ENCODE measurements at regions not wholly inside any gene's neighbourhood (a gene's known extent, or its start where the extent isn't known, plus 50 kb on each side); places are given as distances from the start of the nearest gene placed in this dataset.

DNA sequence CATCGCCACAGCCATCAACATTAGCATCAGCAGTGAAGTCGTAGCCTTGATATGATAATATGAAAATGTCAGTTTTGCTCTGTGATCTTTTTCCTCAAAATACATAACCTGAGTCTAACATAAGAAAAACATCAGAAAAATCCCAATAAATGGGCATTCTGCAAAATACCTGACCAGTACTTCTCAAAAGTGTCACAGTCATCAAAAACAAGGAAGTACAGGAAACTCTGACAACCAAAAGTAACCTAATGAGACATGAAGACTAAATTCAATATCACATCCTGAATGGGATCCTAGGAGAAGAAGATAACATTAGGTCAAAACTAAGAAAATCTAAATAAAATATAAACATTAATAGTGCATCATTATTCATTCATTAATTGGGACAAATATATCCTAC lies 1731.0 kb downstream of the SUCLG1 start:
- in situ Hi-C loops (cut with MboI; ENCODE audit: low pct_unique_long_range_greater_than_20kb, low sequenced_read_pairs, unreplicated experiment): no loop called here
- no peak for DNase-seq (ENCODE audit: low spot score)
- TF ChIP-seq, protein P1, sequence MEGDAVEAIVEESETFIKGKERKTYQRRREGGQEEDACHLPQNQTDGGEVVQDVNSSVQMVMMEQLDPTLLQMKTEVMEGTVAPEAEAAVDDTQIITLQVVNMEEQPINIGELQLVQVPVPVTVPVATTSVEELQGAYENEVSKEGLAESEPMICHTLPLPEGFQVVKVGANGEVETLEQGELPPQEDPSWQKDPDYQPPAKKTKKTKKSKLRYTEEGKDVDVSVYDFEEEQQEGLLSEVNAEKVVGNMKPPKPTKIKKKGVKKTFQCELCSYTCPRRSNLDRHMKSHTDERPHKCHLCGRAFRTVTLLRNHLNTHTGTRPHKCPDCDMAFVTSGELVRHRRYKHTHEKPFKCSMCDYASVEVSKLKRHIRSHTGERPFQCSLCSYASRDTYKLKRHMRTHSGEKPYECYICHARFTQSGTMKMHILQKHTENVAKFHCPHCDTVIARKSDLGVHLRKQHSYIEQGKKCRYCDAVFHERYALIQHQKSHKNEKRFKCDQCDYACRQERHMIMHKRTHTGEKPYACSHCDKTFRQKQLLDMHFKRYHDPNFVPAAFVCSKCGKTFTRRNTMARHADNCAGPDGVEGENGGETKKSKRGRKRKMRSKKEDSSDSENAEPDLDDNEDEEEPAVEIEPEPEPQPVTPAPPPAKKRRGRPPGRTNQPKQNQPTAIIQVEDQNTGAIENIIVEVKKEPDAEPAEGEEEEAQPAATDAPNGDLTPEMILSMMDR (IDR thresholded peaks at IDR 0.05; ENCODE audit: extremely low read depth, insufficient read depth, missing control alignments): no peak

DNA sequence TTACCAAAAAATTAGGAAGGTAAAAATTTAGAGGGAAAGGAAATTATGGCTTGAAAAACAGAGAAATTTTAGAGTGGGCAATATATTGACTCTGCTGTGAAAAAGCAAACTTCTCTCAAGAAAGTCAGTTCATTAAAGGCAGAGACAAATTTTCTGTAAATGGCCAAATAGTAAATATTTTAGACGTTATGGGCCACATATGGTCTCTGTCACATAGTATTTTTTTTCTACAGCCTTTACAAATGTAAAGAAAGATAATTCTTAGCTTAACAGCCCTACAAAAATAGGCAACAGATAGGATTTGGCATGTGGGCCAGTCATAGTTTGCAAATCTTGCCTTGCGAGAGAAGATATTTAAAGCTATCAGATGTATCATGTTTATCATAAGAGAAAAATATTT lies 1750.4 kb downstream of the SUCLG1 start:
- in situ Hi-C loops (cut with MboI; ENCODE audit: low pct_unique_long_range_greater_than_20kb, low sequenced_read_pairs, unreplicated experiment): no loop called here
- DNase-seq (ENCODE audit: low spot score): no peak
- TF ChIP-seq, protein P1 (IDR thresholded peaks at IDR 0.05; ENCODE audit: extremely low read depth, insufficient read depth, missing control alignments): no peak

DNA sequence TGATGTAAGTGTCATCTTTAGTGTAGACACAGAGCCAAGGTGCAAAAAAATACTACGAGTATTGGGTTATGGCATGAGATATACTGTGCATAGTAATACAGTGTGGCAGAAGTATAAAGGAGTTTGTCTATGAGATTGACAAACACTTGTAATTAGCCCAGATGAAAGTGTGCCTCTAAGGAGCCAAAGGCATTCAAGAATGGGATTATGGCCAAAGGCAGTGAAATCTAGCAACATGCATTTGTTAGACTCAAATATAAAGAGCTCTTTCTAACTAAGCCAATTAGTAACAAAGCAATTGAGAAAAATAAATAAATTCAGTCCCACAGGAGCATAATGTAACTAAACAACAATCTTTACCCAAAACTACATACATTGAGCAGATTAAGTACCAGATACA lies 1761.8 kb downstream of the SUCLG1 start:
- in situ Hi-C loops (cut with MboI; ENCODE audit: low pct_unique_long_range_greater_than_20kb, low sequenced_read_pairs, unreplicated experiment): no loop called here
- TF ChIP-seq, protein P1 (IDR thresholded peaks at IDR 0.05; ENCODE audit: extremely low read depth, insufficient read depth, missing control alignments): no peak
- no peak for DNase-seq (ENCODE audit: low spot score)

DNA sequence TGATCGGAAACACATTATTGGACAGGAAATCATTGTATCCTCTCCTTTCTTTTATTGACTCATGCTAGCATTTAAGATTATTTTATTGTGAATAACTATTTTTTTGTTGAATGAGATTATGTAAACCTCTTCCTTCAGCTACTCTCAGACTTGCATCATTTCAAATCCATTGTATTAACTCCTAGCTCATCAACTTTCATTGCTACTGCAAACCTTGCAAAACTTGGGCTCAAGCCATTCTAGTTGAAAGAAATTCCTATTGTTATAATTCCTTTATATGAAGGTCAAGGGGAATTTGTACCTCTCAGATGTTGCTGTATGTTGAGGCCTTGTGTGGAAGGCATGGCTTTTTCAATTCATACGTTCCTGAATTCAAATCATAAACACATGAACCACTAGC lies 1764.6 kb downstream of the SUCLG1 start:
- no peak for DNase-seq (ENCODE audit: low spot score)
- in situ Hi-C loops (cut with MboI; ENCODE audit: low pct_unique_long_range_greater_than_20kb, low sequenced_read_pairs, unreplicated experiment): no loop called here
- TF ChIP-seq, protein P1 (IDR thresholded peaks at IDR 0.05; ENCODE audit: extremely low read depth, insufficient read depth, missing control alignments): no peak

DNA sequence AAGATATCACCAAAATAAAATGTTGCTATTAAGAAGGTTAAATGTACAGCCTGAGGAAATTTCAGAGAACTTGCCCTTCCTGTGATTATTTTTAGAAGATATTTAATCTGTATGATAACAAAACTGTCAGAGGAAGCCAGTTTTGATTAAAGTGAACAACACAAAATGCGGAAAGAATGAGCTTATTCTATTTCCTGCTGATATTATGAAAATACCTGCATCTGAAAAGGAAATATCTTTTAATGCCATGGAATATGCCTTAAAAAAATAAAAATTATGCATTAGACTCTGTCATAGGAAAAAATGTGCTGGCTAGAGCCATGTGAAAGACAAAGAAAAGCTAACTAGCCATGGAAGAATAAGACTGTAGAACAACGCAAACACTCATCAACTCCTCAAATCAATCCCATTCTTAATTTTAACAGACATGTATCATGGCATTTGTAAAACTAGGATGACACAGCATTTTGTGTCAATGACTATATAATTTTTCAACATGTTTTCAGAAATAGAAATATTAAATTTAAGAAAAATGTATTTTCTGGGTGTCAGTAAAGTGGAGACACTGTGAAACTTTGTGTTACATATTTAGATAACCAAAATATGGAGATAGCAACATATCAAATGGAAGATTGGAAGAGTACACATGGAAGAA lies 1768.2 kb downstream of the SUCLG1 start:
- TF ChIP-seq, protein P1 (IDR thresholded peaks at IDR 0.05; ENCODE audit: extremely low read depth, insufficient read depth, missing control alignments): no peak
- in situ Hi-C loops (cut with MboI; ENCODE audit: low pct_unique_long_range_greater_than_20kb, low sequenced_read_pairs, unreplicated experiment): no loop called here
- no peak for DNase-seq (ENCODE audit: low spot score)

DNA sequence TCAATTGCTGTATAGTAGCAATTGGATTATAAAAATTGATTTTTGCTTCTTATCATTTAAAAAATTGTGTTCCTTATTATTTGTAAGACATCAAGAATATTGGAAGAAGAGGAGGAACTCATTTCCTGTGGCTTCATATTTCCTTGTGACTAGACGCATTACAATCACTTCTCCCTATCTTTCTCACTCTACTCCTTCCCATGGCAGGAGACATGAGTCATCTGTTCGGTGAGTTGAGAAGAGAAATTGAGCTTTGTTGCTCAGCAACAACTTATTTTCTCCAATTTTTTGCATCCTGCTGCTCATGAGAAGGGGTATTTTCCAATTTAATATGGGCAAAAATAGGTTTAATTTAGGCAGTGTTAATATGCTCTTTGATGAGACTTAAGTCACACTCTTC lies 1783.9 kb downstream of the SUCLG1 start:
- in situ Hi-C loops (cut with MboI; ENCODE audit: low pct_unique_long_range_greater_than_20kb, low sequenced_read_pairs, unreplicated experiment): no loop called here
- TF ChIP-seq, protein P1 (IDR thresholded peaks at IDR 0.05; ENCODE audit: extremely low read depth, insufficient read depth, missing control alignments): no peak
- no peak for DNase-seq (ENCODE audit: low spot score)

Data from GM13977 (cell line).